ENCODE measurements at regions not wholly inside any gene's neighbourhood (a gene's known extent, or its start where the extent isn't known, plus 50 kb on each side); places are given as distances from the start of the nearest gene placed in this dataset.
"Not testable (repeated sequence)": the region's sequence is repeated elsewhere in the genome, so short reads cannot be mapped to it uniquely, and the experiment has no call there.

DNA sequence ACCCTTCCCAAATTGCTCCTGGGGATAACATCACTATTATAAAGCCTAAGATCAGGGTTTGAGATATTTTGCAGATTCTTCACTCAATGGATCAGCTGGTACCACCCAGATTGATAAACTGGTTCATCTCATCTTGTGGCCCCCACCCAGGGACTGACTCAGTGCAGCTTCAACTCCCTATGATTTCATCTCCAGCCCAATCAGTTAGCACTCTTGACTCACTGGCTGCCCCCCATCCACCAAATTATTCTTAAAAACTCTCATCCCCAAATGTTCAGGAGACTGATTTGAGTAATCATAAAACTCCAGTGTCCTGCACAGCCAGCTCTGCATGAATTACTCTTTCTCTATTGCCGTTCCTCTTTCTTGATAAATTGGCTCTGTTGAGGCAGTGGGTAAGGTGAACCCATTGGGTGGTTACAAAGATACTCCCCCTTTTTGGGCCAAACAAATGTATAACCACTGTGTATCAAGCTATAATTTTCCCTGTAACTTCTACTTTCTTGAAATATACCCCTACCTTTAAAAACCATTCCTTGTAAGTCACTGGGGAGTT, 263.3 kb upstream of the IL12B start:
- Histone ChIP-seq H3K4me3 (ENCODE audit: low read depth in 1 of 2, low read length in 1 of 2) (no peak overlapping the region), H3K36me3 (no peaks in the 10 kb centered on the region), H3K9me3 (no peaks in the 10 kb centered on the region), H3K27ac (no peak overlapping the region), H3K27me3 (no peaks in the 10 kb centered on the region), H3K4me1 (ENCODE audit: control insufficient read depth in 1 of 2, insufficient read depth in 1 of 2, low read depth in 1 of 2, low read length in 1 of 2) (no peaks in the 10 kb centered on the region)
- TF ChIP-seq, protein P1, sequence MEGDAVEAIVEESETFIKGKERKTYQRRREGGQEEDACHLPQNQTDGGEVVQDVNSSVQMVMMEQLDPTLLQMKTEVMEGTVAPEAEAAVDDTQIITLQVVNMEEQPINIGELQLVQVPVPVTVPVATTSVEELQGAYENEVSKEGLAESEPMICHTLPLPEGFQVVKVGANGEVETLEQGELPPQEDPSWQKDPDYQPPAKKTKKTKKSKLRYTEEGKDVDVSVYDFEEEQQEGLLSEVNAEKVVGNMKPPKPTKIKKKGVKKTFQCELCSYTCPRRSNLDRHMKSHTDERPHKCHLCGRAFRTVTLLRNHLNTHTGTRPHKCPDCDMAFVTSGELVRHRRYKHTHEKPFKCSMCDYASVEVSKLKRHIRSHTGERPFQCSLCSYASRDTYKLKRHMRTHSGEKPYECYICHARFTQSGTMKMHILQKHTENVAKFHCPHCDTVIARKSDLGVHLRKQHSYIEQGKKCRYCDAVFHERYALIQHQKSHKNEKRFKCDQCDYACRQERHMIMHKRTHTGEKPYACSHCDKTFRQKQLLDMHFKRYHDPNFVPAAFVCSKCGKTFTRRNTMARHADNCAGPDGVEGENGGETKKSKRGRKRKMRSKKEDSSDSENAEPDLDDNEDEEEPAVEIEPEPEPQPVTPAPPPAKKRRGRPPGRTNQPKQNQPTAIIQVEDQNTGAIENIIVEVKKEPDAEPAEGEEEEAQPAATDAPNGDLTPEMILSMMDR (IDR thresholded peaks at IDR 0.05): no peak

DNA sequence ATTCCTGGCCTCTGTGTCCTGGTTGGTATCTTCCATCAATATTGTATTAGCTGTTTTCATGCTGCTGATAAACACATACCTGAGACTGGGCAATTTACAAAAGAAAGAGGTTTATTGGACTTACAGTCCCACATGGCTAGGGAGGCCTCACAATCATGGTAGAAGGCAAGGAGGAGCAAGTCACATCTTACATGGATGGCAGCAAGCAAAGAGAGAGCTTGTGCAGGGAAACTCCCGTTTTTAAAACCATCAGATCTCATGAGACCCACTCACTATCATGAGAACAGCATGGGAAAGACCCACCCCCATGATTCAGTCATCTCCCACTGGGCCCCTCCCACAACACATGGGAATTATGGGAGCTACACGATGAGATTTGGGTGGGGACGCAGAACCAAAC, 265.3 kb upstream of the IL12B start:
- H3K36me3 ChIP-seq; H3K9me3 ChIP-seq; H3K4me3 ChIP-seq (ENCODE audit: low read depth in 1 of 2, low read length in 1 of 2); H3K4me1 ChIP-seq (ENCODE audit: control insufficient read depth in 1 of 2, insufficient read depth in 1 of 2, low read depth in 1 of 2, low read length in 1 of 2); H3K27ac ChIP-seq; H3K27me3 ChIP-seq: not testable (repeated sequence)

DNA sequence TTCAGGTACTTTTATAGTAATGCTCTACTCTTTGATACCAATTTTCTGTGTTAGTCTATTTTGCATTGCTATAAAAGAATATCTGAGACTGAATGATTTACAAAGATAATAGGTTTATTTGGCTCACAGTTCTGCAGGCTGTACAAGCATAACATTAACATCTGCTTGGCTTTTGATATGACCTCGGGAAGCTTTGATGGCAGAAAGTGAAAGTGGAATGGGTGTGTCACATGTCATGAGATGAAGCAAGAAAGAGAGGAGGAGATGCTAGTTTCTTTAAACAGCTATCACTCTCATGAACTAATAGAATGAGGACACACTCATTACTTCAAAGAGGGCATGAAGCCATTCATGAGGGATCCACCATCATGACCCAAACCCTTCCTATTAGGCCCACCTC, 270.9 kb upstream of the IL12B start:
- Histone ChIP-seq H3K4me3 (ENCODE audit: low read depth in 1 of 2, low read length in 1 of 2) (no peak overlapping the region), H3K36me3 (no peaks in the 10 kb centered on the region), H3K27ac (no peak overlapping the region), H3K27me3 (no peaks in the 10 kb centered on the region), H3K4me1 (ENCODE audit: control insufficient read depth in 1 of 2, insufficient read depth in 1 of 2, low read depth in 1 of 2, low read length in 1 of 2) (no peaks in the 10 kb centered on the region), H3K9me3 (no peaks in the 10 kb centered on the region)
- TF ChIP-seq, protein P1 (IDR thresholded peaks at IDR 0.05): no peak

- Histone ChIP-seq H3K27ac (no peak overlapping the region), H3K4me1 (ENCODE audit: control insufficient read depth in 1 of 2, insufficient read depth in 1 of 2, low read depth in 1 of 2, low read length in 1 of 2) (no peaks in the 10 kb centered on the region), H3K4me3 (ENCODE audit: low read depth in 1 of 2, low read length in 1 of 2) (no peak overlapping the region), H3K9me3 (no peaks in the 10 kb centered on the region), H3K27me3 (no peaks in the 10 kb centered on the region), H3K36me3 (no peaks in the 10 kb centered on the region)
- TF ChIP-seq, protein P1 (IDR thresholded peaks at IDR 0.05): no peak
Observed at GRCh38 chr5:159602434-159602833, 272.1 kb upstream of the IL12B start.

GRCh38 chr5:159605585-159605984, 275.3 kb upstream of the IL12B start:
- no peaks in the 10 kb centered on the region for H3K36me3 ChIP-seq

DNA sequence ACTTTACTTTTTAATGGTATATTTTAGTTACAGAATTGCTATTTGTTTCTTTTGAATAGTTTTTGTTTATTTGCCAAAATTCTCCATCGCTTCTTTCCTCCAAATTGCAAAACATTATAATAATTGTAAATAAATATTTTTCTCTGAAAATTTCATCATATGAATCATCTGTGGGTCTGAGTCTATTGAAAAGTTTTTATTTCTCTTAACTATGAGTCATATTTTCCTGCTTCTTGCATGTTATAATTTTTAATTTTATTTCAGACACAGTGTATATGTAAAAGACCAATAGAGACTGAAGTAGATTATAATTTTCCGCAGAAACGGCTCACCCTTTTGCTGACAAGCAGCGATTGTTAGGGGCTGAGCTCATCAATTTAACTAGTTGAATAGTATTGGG, 279.1 kb upstream of the IL12B start:
- Histone ChIP-seq H3K9me3 (no peaks in the 10 kb centered on the region), H3K36me3 (no peaks in the 10 kb centered on the region), H3K27ac (no peak overlapping the region), H3K4me3 (ENCODE audit: low read depth in 1 of 2, low read length in 1 of 2) (no peak overlapping the region), H3K4me1 (ENCODE audit: control insufficient read depth in 1 of 2, insufficient read depth in 1 of 2, low read depth in 1 of 2, low read length in 1 of 2) (no peaks in the 10 kb centered on the region), H3K27me3 (no peaks in the 10 kb centered on the region)
- TF ChIP-seq, protein P1 (IDR thresholded peaks at IDR 0.05): no peak

More at GRCh38 chr5:159605585-159605984, 275.3 kb upstream of the IL12B start:
- no peaks in the 10 kb centered on the region for H3K9me3 ChIP-seq
- no peak overlapping the region for H3K27ac ChIP-seq
- no peaks in the 10 kb centered on the region for H3K4me1 ChIP-seq (ENCODE audit: control insufficient read depth in 1 of 2, insufficient read depth in 1 of 2, low read depth in 1 of 2, low read length in 1 of 2)
- H3K4me3 ChIP-seq (ENCODE audit: low read depth in 1 of 2, low read length in 1 of 2): no peak overlapping the region
- TF ChIP-seq, protein P1 (IDR thresholded peaks at IDR 0.05): no peak
- no peaks in the 10 kb centered on the region for H3K27me3 ChIP-seq
